ENCODE measurements at regions not wholly inside any gene's neighbourhood (a gene's known extent, or its start where the extent isn't known, plus 50 kb on each side); places are given as distances from the start of the nearest gene placed in this dataset.
A peak's percentile ranks its signal among the peaks of the same experiment; 100 is the strongest.
"Not testable (repeated sequence)": the region's sequence is repeated elsewhere in the genome, so short reads cannot be mapped to it uniquely, and the experiment has no call there.

GRCh38 chrX:73943693-73944562 lies 91.4 kb upstream of the XIST start:
- H3K4me3 ChIP-seq (replicated peaks in 1 of 4; ENCODE audit: control extremely low read depth in 1 of 4, insufficient read depth in 1 of 4, low read depth in 3 of 4, low read length in 4 of 4) = peak overlapping the region; percentile 76 to 99 (median 97)
- H3K9ac ChIP-seq (ENCODE audit: insufficient read depth, low read length) = peak overlapping the region; percentile 88
- H3K4me1 ChIP-seq (ENCODE audit: control insufficient read depth, extremely low read depth, insufficient read depth, low read length) = no peaks in the 10 kb centered on the region
- peak; percentile 86 to 92 for DNase-seq (ENCODE audit: low read depth in 2 of 2)
- no peaks in the 10 kb centered on the region for H3K36me3 ChIP-seq (ENCODE audit: control insufficient read depth, insufficient read depth, low read length)
- H3K79me2 ChIP-seq (ENCODE audit: control insufficient read depth, insufficient read depth, low read length) = peaks cover 32% of the 10 kb centered on the region
- no peaks in the 10 kb centered on the region for H3K27me3 ChIP-seq (ENCODE audit: control insufficient read depth, insufficient read depth, low read length)
- TF ChIP-seq, protein P1, sequence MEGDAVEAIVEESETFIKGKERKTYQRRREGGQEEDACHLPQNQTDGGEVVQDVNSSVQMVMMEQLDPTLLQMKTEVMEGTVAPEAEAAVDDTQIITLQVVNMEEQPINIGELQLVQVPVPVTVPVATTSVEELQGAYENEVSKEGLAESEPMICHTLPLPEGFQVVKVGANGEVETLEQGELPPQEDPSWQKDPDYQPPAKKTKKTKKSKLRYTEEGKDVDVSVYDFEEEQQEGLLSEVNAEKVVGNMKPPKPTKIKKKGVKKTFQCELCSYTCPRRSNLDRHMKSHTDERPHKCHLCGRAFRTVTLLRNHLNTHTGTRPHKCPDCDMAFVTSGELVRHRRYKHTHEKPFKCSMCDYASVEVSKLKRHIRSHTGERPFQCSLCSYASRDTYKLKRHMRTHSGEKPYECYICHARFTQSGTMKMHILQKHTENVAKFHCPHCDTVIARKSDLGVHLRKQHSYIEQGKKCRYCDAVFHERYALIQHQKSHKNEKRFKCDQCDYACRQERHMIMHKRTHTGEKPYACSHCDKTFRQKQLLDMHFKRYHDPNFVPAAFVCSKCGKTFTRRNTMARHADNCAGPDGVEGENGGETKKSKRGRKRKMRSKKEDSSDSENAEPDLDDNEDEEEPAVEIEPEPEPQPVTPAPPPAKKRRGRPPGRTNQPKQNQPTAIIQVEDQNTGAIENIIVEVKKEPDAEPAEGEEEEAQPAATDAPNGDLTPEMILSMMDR (conservative IDR thresholded peaks at IDR 0.05 in 1 of 2, IDR thresholded peaks at IDR 0.05 in 1 of 2; ENCODE audit: low read depth in 1 of 2, low read length in 2 of 2) = no peak
- TF ChIP-seq EZH2 (IDR thresholded peaks at IDR 0.05; ENCODE audit: low read length, missing control alignments) = no peak
- no peaks in the 10 kb centered on the region for H3K9me3 ChIP-seq (ENCODE audit: control insufficient read depth, insufficient read depth, low read depth, low read length)
- peak overlapping the region; percentile 95 for H2AFZ ChIP-seq (ENCODE audit: low read length)
- H4K20me1 ChIP-seq (ENCODE audit: control insufficient read depth, extremely low read depth, insufficient read depth, low read length) = no peaks in the 10 kb centered on the region
- peak overlapping the region; percentile 85 for H3K4me2 ChIP-seq (ENCODE audit: extremely low read depth, insufficient read depth, low read length)
- H3K27ac ChIP-seq (ENCODE audit: insufficient read depth, low read length) = peak overlapping the region; percentile 96

DNA sequence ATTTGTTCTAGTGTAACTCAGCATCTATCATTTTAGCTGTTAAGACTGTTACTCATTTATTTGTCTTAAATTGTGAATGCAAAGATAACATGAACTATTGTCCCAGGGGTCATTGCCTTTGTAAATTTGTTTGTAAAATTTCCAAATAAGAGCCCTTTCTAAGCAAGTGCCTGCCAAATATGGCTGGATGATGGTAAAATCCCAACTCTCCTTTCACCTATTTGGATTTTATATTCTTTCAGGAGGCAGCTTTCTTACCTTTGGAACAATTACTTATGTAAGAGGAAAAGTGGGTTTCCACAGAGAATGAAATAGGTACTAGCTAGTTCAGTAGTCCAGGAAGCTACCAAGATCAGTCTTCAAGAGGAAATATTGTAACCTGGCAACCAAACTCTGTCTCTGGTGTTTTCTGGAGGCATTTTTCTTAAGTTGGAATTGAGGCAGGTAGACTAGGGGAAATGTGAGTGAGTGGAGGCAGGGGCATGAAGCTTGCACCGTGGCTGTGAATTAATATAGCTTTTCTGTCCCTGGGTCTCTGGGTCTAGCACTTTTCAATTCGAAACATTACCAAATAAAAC lies 88.5 kb upstream of the XIST start:
- no peak overlapping the region for H2AFZ ChIP-seq (ENCODE audit: low read length)
- H3K79me2 ChIP-seq (ENCODE audit: control insufficient read depth, insufficient read depth, low read length) = peaks cover 18% of the 10 kb centered on the region
- no peaks in the 10 kb centered on the region for H3K27me3 ChIP-seq (ENCODE audit: control insufficient read depth, insufficient read depth, low read length)
- H3K36me3 ChIP-seq (ENCODE audit: control insufficient read depth, insufficient read depth, low read length) = no peaks in the 10 kb centered on the region
- H3K9me3 ChIP-seq (ENCODE audit: control insufficient read depth, insufficient read depth, low read depth, low read length) = no peaks in the 10 kb centered on the region
- no peak overlapping the region for H3K27ac ChIP-seq (ENCODE audit: insufficient read depth, low read length)
- no peaks in the 10 kb centered on the region for H3K4me1 ChIP-seq (ENCODE audit: control insufficient read depth, extremely low read depth, insufficient read depth, low read length)
- no peak overlapping the region for H3K4me3 ChIP-seq (replicated peaks in 1 of 4; ENCODE audit: control extremely low read depth in 1 of 4, insufficient read depth in 1 of 4, low read depth in 3 of 4, low read length in 4 of 4)
- H4K20me1 ChIP-seq (ENCODE audit: control insufficient read depth, extremely low read depth, insufficient read depth, low read length) = no peaks in the 10 kb centered on the region
- no peak for DNase-seq (ENCODE audit: low read depth in 2 of 2)
- no peak overlapping the region for H3K4me2 ChIP-seq (ENCODE audit: extremely low read depth, insufficient read depth, low read length)
- TF ChIP-seq, protein P1 (conservative IDR thresholded peaks at IDR 0.05 in 1 of 2, IDR thresholded peaks at IDR 0.05 in 1 of 2; ENCODE audit: low read depth in 1 of 2, low read length in 2 of 2) = no peak
- TF ChIP-seq EZH2 (IDR thresholded peaks at IDR 0.05; ENCODE audit: low read length, missing control alignments) = no peak
- H3K9ac ChIP-seq (ENCODE audit: insufficient read depth, low read length) = no peak overlapping the region

DNA sequence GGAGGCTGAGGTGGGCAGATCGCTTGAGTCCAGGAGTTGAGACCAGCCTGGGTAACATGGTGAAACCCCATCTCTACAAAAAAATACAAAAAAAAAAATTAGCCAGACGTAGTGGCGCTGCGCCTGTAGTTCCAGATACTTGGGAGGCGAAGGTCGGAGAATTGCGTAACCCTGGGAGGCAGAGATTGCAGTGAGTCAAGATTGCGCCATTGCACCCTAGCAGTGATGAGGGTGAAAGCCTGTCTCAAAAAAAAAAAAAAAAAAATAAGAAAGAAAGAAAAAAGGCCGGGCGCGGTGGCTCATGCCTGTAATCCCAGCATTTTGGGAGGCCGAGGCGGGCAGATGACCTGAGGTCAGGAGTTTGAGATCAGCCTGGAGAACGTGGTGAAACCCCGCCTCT lies 85.3 kb upstream of the XIST start:
- H3K9ac ChIP-seq (ENCODE audit: insufficient read depth, low read length); H3K4me3 ChIP-seq (replicated peaks in 1 of 4; ENCODE audit: control extremely low read depth in 1 of 4, insufficient read depth in 1 of 4, low read depth in 3 of 4, low read length in 4 of 4); H4K20me1 ChIP-seq (ENCODE audit: control insufficient read depth, extremely low read depth, insufficient read depth, low read length); H3K4me1 ChIP-seq (ENCODE audit: control insufficient read depth, extremely low read depth, insufficient read depth, low read length); H3K4me2 ChIP-seq (ENCODE audit: extremely low read depth, insufficient read depth, low read length); H3K27ac ChIP-seq (ENCODE audit: insufficient read depth, low read length); H3K36me3 ChIP-seq (ENCODE audit: control insufficient read depth, insufficient read depth, low read length); H3K27me3 ChIP-seq (ENCODE audit: control insufficient read depth, insufficient read depth, low read length); H3K9me3 ChIP-seq (ENCODE audit: control insufficient read depth, insufficient read depth, low read depth, low read length); H2AFZ ChIP-seq (ENCODE audit: low read length); H3K79me2 ChIP-seq (ENCODE audit: control insufficient read depth, insufficient read depth, low read length): not testable (repeated sequence)
- DNase-seq (ENCODE audit: low read depth in 2 of 2) = peak in 1 of 2 donors; percentile 54
